Activated CD8-positive, alpha-beta memory T cell treated with anti-CD3 and anti-CD28 coated beads for 36 hours (primary cell): ENCODE measurements at regions not wholly inside any gene's neighbourhood (a gene's known extent, or its start where the extent isn't known, plus 50 kb on each side); places are given as distances from the start of the nearest gene placed in this dataset.
"Not testable (repeated sequence)": the region's sequence is repeated elsewhere in the genome, so short reads cannot be mapped to it uniquely, and the experiment has no call there.

Source experiments
- CTCF ChIA-PET: fragments of 350-600 bp; sonication (Branson Sonifier 250); formaldehyde crosslinking; loops from one replicate; lab custom pipeline; 2021; ENCODE audit warnings: antibody characterized with exemption; lab: Charles Lee
- POLR2A ChIA-PET: fragments of 350-600 bp; sonication (Branson Sonifier 250); formaldehyde crosslinking; loops from one replicate; lab custom pipeline; 2021; ENCODE audit warnings: antibody characterized with exemption; lab: Charles Lee

- CTCF ChIA-PET: no interaction called here
- POLR2A ChIA-PET: no interaction called here
These were observed 90.6 kb upstream of the WDR75 start for GRCh38 chr2:189350540-189351209.

GRCh38 chr2:189351933-189352332 is 89.3 kb upstream of the WDR75 start:
- CTCF ChIA-PET, POLR2A ChIA-PET: not testable (repeated sequence)

GRCh38 chr2:189357375-189357774 is 83.9 kb upstream of the WDR75 start:
- CTCF ChIA-PET: interaction anchor here (0.9 kb wide), 1 partner anchor 10 kb away, joined by 4 read pairs; no protein-coding TSS in a partner anchor
- POLR2A ChIA-PET: not testable (repeated sequence)

GRCh38 chr2:189360861-189361260 is 80.4 kb upstream of the WDR75 start:
- ChIA-PET CTCF (no interaction called here), POLR2A (no interaction called here)

- POLR2A ChIA-PET: no interaction called here
- CTCF ChIA-PET: no interaction called here
These were observed 79.0 kb upstream of the WDR75 start for GRCh38 chr2:189362283-189362682.

- ChIA-PET POLR2A (no interaction called here), CTCF (no interaction called here)
These were observed 77.7 kb upstream of the WDR75 start for GRCh38 chr2:189363559-189363958.

GRCh38 chr2:189364607-189365006 is 76.7 kb upstream of the WDR75 start:
- ChIA-PET CTCF (no interaction called here), POLR2A (no interaction called here)

GRCh38 chr2:189366349-189366748 is 74.9 kb upstream of the WDR75 start:
- POLR2A ChIA-PET: no interaction called here
- CTCF ChIA-PET: no interaction called here

GRCh38 chr2:189367343-189367742 is 73.9 kb upstream of the WDR75 start:
- ChIA-PET CTCF (no interaction called here), POLR2A (no interaction called here)

- CTCF ChIA-PET: no interaction called here
- POLR2A ChIA-PET: no interaction called here
These were observed 71.7 kb upstream of the WDR75 start for GRCh38 chr2:189369566-189369965.

GRCh38 chr2:189370719-189371118 is 70.6 kb upstream of the WDR75 start:
- POLR2A ChIA-PET: no interaction called here
- CTCF ChIA-PET: no interaction called here

- ChIA-PET POLR2A (no interaction called here), CTCF (no interaction called here)
These were observed 68.5 kb upstream of the WDR75 start for GRCh38 chr2:189372688-189373257.

- POLR2A ChIA-PET: no interaction called here
- CTCF ChIA-PET: no interaction called here
These were observed 66.8 kb upstream of the WDR75 start for GRCh38 chr2:189374481-189374880.

GRCh38 chr2:189375842-189376241 is 65.4 kb upstream of the WDR75 start:
- CTCF ChIA-PET: no interaction called here
- POLR2A ChIA-PET: no interaction called here

- ChIA-PET POLR2A (no interaction called here), CTCF (no interaction called here)
These were observed 62.0 kb upstream of the WDR75 start for GRCh38 chr2:189379287-189379630.

- ChIA-PET CTCF (no interaction called here), POLR2A (no interaction called here)
These were observed 61.5 kb upstream of the WDR75 start for GRCh38 chr2:189379731-189380261.

- ChIA-PET POLR2A (no interaction called here), CTCF (no interaction called here)
These were observed 58.6 kb upstream of the WDR75 start for GRCh38 chr2:189382668-189383067.

- ChIA-PET POLR2A (no interaction called here), CTCF (no interaction called here)
These were observed 54.5 kb upstream of the WDR75 start for GRCh38 chr2:189386741-189387140.

GRCh38 chr2:189391201-189391600 is 50.1 kb upstream of the WDR75 start:
- CTCF ChIA-PET: no interaction called here
- POLR2A ChIA-PET: no interaction called here
